A673 (cell line): ENCODE measurements at regions not wholly inside any gene's neighbourhood (a gene's known extent, or its start where the extent isn't known, plus 50 kb on each side); places are given as distances from the start of the nearest gene placed in this dataset.
A peak's percentile ranks its signal among the peaks of the same experiment; 100 is the strongest.

Source experiments
- CTCF ChIP-seq: fragments of 300-800, 200-600 bp; sonication (generic); conservative IDR thresholded peaks from 2 replicates; pipeline ENCODE4 v1.5.1; 2017; ENCODE audit warnings: low read depth, mild to moderate bottlenecking, antibody characterized with exemption, low read length, moderate library complexity, mixed read lengths
- EZH2 ChIP-seq: fragments of 200-600 bp; sonication (generic); IDR thresholded peaks from 2 replicates; pipeline ENCODE4 v1.6.1; 2017; ENCODE audit warnings: borderline replicate concordance, low read depth, mild to moderate bottlenecking, mixed read lengths, antibody characterized with exemption, low read length; ENCODE audit not compliant: poor library complexity, severe bottlenecking

- no peak for TF ChIP-seq CTCF
- TF ChIP-seq EZH2, result peak; percentile 55
These were observed 139.9 kb downstream of the RPS12 start for GRCh38 chr6:132954222-132954621.
